ENCODE measurements at regions not wholly inside any gene's neighbourhood (a gene's known extent, or its start where the extent isn't known, plus 50 kb on each side); places are given as distances from the start of the nearest gene placed in this dataset.

GRCh38 chr18:76231402-76231801 lies 263.6 kb downstream of the ZNF516 start:
- Histone ChIP-seq H3K4me3 (no peak overlapping the region), H3K27me3 (no peaks in the 10 kb centered on the region), H3K27ac (no peak overlapping the region), H3K36me3 (no peaks in the 10 kb centered on the region), H3K9me3 (no peaks in the 10 kb centered on the region), H3K4me1 (no peaks in the 10 kb centered on the region)
- no peak for TF ChIP-seq EP300 (IDR thresholded peaks at IDR 0.05)
- TF ChIP-seq CTCF (IDR thresholded peaks at IDR 0.05), result no peak
- TF ChIP-seq POLR2AphosphoS5 (IDR thresholded peaks at IDR 0.05), result no peak
- no peak for TF ChIP-seq POLR2A (IDR thresholded peaks at IDR 0.05)
- ATAC-seq, result no peak
- 92% methylated on average over 2 of the region's 5 CpGs; no CpG with 5 or more reads in 1 of the 2 donors for WGBS, 2 donors (ENCODE audit: low coverage in 1 of 2)

- Histone ChIP-seq H3K9me3 (no peaks in the 10 kb centered on the region), H3K27ac (no peak overlapping the region), H3K4me1 (no peaks in the 10 kb centered on the region), H3K27me3 (no peaks in the 10 kb centered on the region), H3K36me3 (no peaks in the 10 kb centered on the region), H3K4me3 (no peak overlapping the region)
- TF ChIP-seq POLR2A (IDR thresholded peaks at IDR 0.05) (no peak), CTCF (IDR thresholded peaks at IDR 0.05) (no peak)
- 48 to 70% methylated on average over 2 to 4 of the region's 11 CpGs for WGBS, 2 donors (ENCODE audit: low coverage in 1 of 2)
- ATAC-seq, result no peak
Measured at GRCh38 chr18:76230791-76231190, 264.3 kb downstream of the ZNF516 start.

- Histone ChIP-seq H3K9me3 (no peaks in the 10 kb centered on the region), H3K27ac (no peak overlapping the region), H3K4me3 (no peak overlapping the region), H3K4me1 (no peaks in the 10 kb centered on the region), H3K36me3 (no peaks in the 10 kb centered on the region), H3K27me3 (no peaks in the 10 kb centered on the region)
- WGBS, 2 donors (ENCODE audit: low coverage in 1 of 2), result 73 to 90% methylated on average over 2 to 7 of the region's 7 CpGs
- TF ChIP-seq POLR2AphosphoS5 (IDR thresholded peaks at IDR 0.05), result no peak
- no peak for TF ChIP-seq POLR2A (IDR thresholded peaks at IDR 0.05)
- TF ChIP-seq EP300 (IDR thresholded peaks at IDR 0.05), result no peak
- TF ChIP-seq CTCF (IDR thresholded peaks at IDR 0.05), result no peak
- ATAC-seq, result no peak
Measured at GRCh38 chr18:76228716-76229115, 266.3 kb downstream of the ZNF516 start.

- H3K27ac ChIP-seq, result no peak overlapping the region
- no peaks in the 10 kb centered on the region for H3K36me3 ChIP-seq
- TF ChIP-seq POLR2A (IDR thresholded peaks at IDR 0.05), result no peak
- TF ChIP-seq EP300 (IDR thresholded peaks at IDR 0.05), result no peak
- TF ChIP-seq CTCF (IDR thresholded peaks at IDR 0.05), result no peak
- TF ChIP-seq POLR2AphosphoS5 (IDR thresholded peaks at IDR 0.05), result no peak
- no peaks in the 10 kb centered on the region for H3K27me3 ChIP-seq
- H3K4me3 ChIP-seq, result no peak overlapping the region
- no peaks in the 10 kb centered on the region for H3K4me1 ChIP-seq
- H3K9me3 ChIP-seq, result no peaks in the 10 kb centered on the region
- WGBS, 2 donors (ENCODE audit: low coverage in 1 of 2), result 72 to 90% methylated on average over 2 to 4 of the region's 9 CpGs
- ATAC-seq, result no peak
Measured at GRCh38 chr18:76227759-76228158, 267.3 kb downstream of the ZNF516 start.

- Histone ChIP-seq H3K27ac (no peak overlapping the region), H3K36me3 (no peaks in the 10 kb centered on the region), H3K27me3 (no peaks in the 10 kb centered on the region), H3K4me1 (no peaks in the 10 kb centered on the region), H3K9me3 (no peaks in the 10 kb centered on the region), H3K4me3 (no peak overlapping the region)
- no peak for TF ChIP-seq EP300 (IDR thresholded peaks at IDR 0.05)
- TF ChIP-seq CTCF (IDR thresholded peaks at IDR 0.05), result no peak
- no peak for TF ChIP-seq POLR2A (IDR thresholded peaks at IDR 0.05)
- no peak for TF ChIP-seq POLR2AphosphoS5 (IDR thresholded peaks at IDR 0.05)
- WGBS, 2 donors (ENCODE audit: low coverage in 1 of 2), result 90 to 94% methylated on average over 3 to 7 of the region's 8 CpGs
- no peak for ATAC-seq
Measured at GRCh38 chr18:76223403-76223802, 271.6 kb downstream of the ZNF516 start.
